ENCODE measurements at regions not wholly inside any gene's neighbourhood (a gene's known extent, or its start where the extent isn't known, plus 50 kb on each side); places are given as distances from the start of the nearest gene placed in this dataset.

GRCh38 chr2:46821600-46821999 is 94.0 kb downstream of the MCFD2 start:
- TF ChIP-seq CTCF (IDR thresholded peaks at IDR 0.05) = no peak
- Mint-ChIP-seq H3K27ac (ENCODE audit: unreplicated experiment) (no peak overlapping the region), H3K36me3 (ENCODE audit: low read depth) (peaks cover 1% of the 10 kb centered on the region), H3K9me3 (ENCODE audit: low read depth) (no peaks in the 10 kb centered on the region), H3K27me3 (ENCODE audit: low read depth) (no peaks in the 10 kb centered on the region), H3K4me3 (ENCODE audit: unreplicated experiment) (no peak overlapping the region), H3K4me1 (ENCODE audit: low read depth) (peaks cover 20% of the 10 kb centered on the region)
- no peak for DNase-seq (ENCODE audit: low spot score)

GRCh38 chr2:46818819-46819218 is 96.8 kb downstream of the MCFD2 start:
- H3K36me3 Mint-ChIP-seq (ENCODE audit: low read depth) = peaks cover 1% of the 10 kb centered on the region
- H3K4me1 Mint-ChIP-seq (ENCODE audit: low read depth) = peaks cover 23% of the 10 kb centered on the region
- DNase-seq (ENCODE audit: low spot score) = no peak

GRCh38 chr2:46818141-46818621 is 97.4 kb downstream of the MCFD2 start:
- Mint-ChIP-seq H3K27ac (ENCODE audit: unreplicated experiment) (no peak overlapping the region), H3K4me1 (ENCODE audit: low read depth) (peaks cover 30% of the 10 kb centered on the region), H3K36me3 (ENCODE audit: low read depth) (peaks cover 1% of the 10 kb centered on the region), H3K9me3 (ENCODE audit: low read depth) (no peaks in the 10 kb centered on the region), H3K27me3 (ENCODE audit: low read depth) (no peaks in the 10 kb centered on the region), H3K4me3 (ENCODE audit: unreplicated experiment) (no peak overlapping the region)
- no peak for DNase-seq (ENCODE audit: low spot score)
- no peak for TF ChIP-seq CTCF (IDR thresholded peaks at IDR 0.05)

More at GRCh38 chr2:46818819-46819218, 96.8 kb downstream of the MCFD2 start:
- Mint-ChIP-seq H3K4me3 (ENCODE audit: unreplicated experiment) (no peak overlapping the region), H3K27me3 (ENCODE audit: low read depth) (no peaks in the 10 kb centered on the region), H3K9me3 (ENCODE audit: low read depth) (no peaks in the 10 kb centered on the region), H3K27ac (ENCODE audit: unreplicated experiment) (no peak overlapping the region)
- no peak for TF ChIP-seq CTCF (IDR thresholded peaks at IDR 0.05)

- no peaks in the 10 kb centered on the region for H3K9me3 Mint-ChIP-seq (ENCODE audit: low read depth)
- no peak for DNase-seq (ENCODE audit: low spot score)
- H3K4me1 Mint-ChIP-seq (ENCODE audit: low read depth) = peaks cover 40% of the 10 kb centered on the region
- TF ChIP-seq CTCF (IDR thresholded peaks at IDR 0.05) = no peak
- H3K27ac Mint-ChIP-seq (ENCODE audit: unreplicated experiment) = no peak overlapping the region
- no peak overlapping the region for H3K4me3 Mint-ChIP-seq (ENCODE audit: unreplicated experiment)
- H3K36me3 Mint-ChIP-seq (ENCODE audit: low read depth) = peaks cover 1% of the 10 kb centered on the region
- no peaks in the 10 kb centered on the region for H3K27me3 Mint-ChIP-seq (ENCODE audit: low read depth)
Measured at GRCh38 chr2:46816846-46817726, 98.5 kb downstream of the MCFD2 start.

- DNase-seq (ENCODE audit: low spot score) = no peak
- H3K4me1 Mint-ChIP-seq (ENCODE audit: low read depth) = peaks cover 47% of the 10 kb centered on the region
- no peaks in the 10 kb centered on the region for H3K9me3 Mint-ChIP-seq (ENCODE audit: low read depth)
- no peak overlapping the region for H3K4me3 Mint-ChIP-seq (ENCODE audit: unreplicated experiment)
- no peak overlapping the region for H3K27ac Mint-ChIP-seq (ENCODE audit: unreplicated experiment)
- no peaks in the 10 kb centered on the region for H3K27me3 Mint-ChIP-seq (ENCODE audit: low read depth)
- H3K36me3 Mint-ChIP-seq (ENCODE audit: low read depth) = peaks cover 1% of the 10 kb centered on the region
- no peak for TF ChIP-seq CTCF (IDR thresholded peaks at IDR 0.05)
Measured at GRCh38 chr2:46816151-46816845, 99.3 kb downstream of the MCFD2 start.
